ENCODE measurements at regions not wholly inside any gene's neighbourhood (a gene's known extent, or its start where the extent isn't known, plus 50 kb on each side); places are given as distances from the start of the nearest gene placed in this dataset.

DNA sequence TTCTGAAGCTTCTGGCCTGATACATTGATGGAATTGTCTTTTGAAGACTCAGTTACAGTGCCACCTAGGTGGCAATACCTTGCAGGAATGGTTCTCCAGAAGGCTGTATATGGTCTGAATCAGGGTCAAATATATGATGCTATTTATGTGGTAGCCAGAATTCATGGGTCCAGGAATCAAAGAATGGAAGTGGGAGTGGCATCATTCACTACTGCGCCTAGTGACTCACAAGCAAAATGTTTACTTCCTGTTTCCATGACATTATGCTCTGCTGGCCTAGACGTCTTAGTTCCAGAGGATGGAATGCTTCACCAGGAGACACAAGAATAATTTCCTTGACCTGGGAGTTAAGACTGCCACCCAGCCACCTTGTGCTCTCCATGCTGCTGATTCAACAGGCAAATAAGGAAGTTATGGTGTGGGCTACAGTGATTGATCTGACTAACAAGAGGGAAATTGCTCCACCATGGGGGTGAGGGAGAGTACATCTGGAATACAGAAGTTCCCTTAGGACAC, 491.8 kb downstream of the ETS1 start:
- DNase-seq (ENCODE audit: low read depth in 2 of 2): no peak

- DNase-seq (ENCODE audit: low read depth in 2 of 2): no peak
These were observed 493.7 kb downstream of the ETS1 start for GRCh38 chr11:128093689-128094088.

- no peak for DNase-seq (ENCODE audit: low read depth in 2 of 2)
These were observed 497.4 kb downstream of the ETS1 start for GRCh38 chr11:128089962-128090361.

DNA sequence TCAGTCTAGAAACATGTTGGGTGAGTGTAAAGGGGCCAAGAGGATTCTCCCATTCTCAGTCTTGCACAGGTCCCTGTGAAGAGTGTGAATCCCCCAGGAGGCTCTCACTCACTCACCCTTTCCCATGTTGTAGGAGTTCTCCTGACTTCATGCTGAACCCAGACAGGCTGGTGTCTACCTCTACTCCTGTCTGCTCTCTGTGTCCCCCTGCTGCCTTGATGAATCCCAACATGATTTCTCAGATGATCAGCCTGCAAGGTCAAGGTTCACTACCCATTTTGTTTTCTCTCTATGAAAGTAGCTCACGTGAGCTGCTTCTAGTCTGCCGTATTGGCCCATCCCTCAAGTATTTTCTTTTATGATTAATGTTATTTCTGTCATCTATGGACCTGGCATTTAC, 500.6 kb downstream of the ETS1 start:
- DNase-seq (ENCODE audit: low read depth in 2 of 2): no peak

GRCh38 chr11:128085276-128085675, 502.1 kb downstream of the ETS1 start:
- DNase-seq (ENCODE audit: low read depth in 2 of 2): no peak

DNA sequence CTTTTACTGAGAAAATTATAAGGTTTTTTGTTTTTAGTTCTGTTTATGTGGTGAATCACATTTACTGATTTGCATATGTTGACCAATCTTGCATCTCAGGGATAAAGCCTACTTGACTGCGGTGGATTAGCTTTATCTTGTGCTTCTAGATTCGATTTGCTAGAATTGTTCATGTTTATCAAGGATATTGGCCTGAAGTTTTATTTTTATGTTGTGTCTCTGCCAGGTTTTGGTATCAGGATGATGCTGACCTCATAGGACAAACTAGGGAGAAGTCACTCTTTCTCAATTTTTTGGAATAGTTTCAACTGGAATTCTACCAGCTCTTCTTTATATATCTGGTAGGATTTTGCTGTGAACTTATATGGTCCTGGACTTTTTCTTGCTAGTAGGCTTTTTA, 504.8 kb downstream of the ETS1 start:
- DNase-seq (ENCODE audit: low read depth in 2 of 2): no peak

DNA sequence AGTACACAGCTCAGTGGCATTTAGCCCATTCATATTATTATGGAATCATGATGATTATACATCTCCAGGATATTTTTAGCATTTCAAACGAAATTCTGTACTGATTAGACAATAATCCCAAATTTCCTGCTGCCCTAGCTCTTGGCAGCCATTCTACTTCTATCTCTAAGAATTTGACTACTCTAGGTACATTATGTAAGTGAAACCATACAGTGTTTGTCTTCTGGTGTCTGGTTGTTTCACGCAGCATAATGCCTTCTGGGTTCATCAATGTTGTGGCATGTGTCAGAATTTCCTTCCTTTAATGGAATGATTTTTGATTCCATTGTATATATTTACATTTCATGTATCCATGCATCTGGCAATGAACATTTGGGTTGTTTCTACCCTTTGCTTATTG, 517.7 kb downstream of the ETS1 start:
- no peak for DNase-seq (ENCODE audit: low read depth in 2 of 2)

GRCh38 chr11:128067780-128068179, 519.6 kb downstream of the ETS1 start:
- DNase-seq (ENCODE audit: low read depth in 2 of 2): no peak

DNA sequence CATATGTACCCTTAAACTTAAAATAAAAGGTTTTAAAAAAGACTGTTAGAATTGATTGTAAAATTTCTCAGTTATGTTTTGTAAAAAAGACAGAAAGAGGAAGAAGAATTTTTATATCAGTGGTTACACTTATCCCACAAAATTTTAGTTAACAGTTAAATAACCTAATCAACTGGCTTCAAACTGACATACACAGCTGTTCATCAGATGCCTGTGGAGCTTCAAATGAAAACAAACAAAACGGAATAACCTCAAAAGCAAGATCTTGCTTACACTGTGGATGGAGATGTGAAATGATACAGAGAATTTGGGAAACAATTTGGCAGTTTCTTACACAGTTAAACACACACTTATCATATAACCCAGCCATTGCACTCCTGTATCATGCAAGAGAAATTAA, 521.0 kb downstream of the ETS1 start:
- DNase-seq (ENCODE audit: low read depth in 2 of 2): no peak

DNA sequence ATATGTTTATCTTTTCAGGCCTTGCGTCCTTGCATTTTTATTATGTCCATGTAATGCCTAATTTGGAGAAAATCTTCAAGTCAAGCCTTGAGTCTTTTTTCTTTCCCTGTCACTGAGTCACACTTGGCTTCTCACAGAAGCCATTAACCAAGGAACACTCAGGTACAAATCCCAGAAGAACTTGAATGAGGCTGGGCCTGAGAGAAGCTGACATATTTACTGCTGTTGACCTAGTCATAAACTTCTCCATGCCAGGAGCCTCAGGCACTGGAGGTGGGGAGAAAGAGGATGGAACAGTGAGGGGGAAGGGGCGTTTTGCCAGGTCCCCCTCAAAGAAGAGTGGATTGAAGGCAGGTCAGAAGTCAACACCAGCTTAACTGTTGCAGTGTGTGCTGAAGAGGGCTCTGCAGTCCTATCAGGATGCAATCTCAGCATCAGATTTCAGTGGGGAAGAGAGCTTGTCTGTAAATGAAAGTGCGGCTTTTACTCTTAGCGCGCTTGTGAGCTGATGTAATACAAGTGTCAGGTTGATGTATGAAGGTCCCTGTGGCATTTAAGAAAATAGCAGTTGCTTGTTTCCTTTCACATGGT, 526.0 kb downstream of the ETS1 start:
- DNase-seq (ENCODE audit: low read depth in 2 of 2): no peak

DNA sequence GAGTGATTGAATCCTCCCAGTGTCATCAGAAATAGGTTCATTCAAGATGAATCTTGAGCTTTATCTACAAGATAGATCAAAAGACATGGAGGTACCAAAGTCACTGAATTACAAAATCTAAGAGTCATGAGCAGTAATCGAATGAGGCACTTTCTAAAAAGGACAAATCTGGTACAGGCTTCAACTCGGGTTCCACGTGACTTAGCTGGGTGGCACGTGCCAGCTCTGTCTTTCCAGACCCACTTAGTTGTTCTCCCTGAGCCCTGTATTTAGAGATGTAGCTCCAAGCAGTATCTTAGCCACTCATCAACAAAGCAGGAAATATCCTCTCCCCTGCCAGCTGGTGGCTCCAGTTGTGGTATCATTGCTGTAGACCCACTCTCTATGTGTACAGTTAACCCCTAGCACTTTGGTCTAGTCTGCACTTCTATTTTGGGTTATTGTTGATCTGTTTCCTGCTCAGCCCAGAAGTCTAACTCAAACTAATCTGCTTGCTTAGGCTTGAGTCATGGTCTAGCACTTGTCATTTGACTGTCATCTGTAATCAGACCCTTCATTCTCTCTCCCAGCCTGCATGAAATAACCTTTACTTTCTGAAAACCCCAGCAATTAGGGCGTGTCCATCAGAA, 528.7 kb downstream of the ETS1 start:
- no peak for DNase-seq (ENCODE audit: low read depth in 2 of 2)

- DNase-seq (ENCODE audit: low read depth in 2 of 2): no peak
These were observed 529.5 kb downstream of the ETS1 start for GRCh38 chr11:128057786-128058395.

DNA sequence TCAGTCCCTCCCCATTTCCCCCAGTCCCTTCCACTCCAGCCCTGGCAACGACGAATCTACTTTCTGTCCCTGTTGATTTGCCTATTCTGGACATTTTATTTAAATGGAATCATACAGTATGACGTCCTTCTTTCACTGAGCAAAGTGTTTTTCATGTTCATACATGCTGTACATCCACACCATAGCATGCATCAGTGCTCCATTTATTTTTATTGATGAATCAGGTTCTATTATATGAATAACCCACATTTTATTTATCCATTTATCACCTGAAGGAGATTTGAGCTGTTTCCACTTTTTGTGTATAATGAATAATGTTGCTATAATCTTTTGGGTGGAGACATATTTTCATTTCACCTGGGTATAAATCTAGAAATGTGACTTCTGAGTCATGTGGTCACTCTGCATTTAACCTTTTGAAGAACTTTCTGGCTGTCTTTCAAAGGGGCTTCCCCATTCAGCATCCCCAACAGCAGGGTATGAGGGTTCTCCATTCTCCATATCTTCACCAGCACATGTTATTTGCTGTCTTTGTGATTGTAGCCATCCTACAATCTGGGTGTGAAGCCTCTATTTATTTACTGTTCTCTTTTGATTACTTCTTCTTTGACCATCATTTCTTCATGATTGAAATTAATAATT, 531.7 kb downstream of the ETS1 start:
- DNase-seq (ENCODE audit: low read depth in 2 of 2): no peak

- DNase-seq (ENCODE audit: low read depth in 2 of 2): no peak
These were observed 533.1 kb downstream of the ETS1 start for GRCh38 chr11:128053981-128054931.

DNA sequence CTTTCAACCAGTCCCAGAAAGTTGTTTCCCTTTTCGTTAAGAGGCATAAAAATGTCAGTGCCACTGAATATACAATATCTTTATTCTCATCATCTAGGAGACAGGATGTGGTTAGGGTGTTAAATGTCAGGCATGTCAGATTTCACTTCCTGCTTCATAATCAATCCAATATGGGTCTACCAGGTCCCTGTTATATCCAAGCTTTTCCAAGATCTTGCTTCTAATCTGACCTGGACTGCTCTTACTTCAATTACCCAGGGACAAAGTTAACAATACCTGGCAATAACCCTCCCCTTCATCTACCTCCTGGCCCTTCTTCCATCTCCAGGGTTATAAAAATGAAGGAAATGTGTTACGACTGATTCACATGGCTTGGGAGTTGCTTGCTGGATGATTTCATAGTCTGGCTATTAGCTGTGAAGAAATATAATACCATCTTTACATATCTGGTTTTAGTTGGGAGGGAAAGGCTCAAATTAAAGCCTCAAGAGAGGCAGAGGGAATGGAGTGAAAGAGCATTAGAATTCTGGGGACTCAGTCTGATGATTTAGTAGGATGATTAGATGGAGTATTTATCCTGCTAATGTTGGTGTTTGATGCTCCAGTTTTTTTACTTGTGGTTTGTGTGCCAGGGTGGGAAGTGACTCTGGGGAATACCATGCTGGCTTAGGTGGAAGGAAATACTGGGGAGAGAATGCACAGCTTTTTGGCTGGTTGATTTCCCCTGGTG, 534.3 kb downstream of the ETS1 start:
- no peak for DNase-seq (ENCODE audit: low read depth in 2 of 2)

DNA sequence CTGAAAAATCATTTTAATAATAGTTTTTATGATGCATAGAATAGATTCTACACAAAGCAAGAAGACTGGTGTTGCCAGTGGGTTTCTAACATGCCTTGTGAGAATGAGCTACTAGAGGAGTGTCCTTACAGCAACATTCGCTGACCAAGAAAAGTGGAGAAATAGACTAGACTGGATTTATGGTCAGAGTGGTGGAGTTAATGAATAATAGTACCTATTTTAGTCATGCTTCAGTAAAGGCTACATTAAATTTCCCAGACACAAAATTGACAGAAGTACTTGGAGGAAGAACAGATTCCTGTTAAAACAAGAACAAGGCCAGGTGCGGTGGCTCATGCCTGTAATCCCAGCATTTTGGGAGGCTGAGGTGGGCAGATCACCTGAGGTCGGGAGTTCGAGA, 539.2 kb downstream of the ETS1 start:
- no peak for DNase-seq (ENCODE audit: low read depth in 2 of 2)

DNA sequence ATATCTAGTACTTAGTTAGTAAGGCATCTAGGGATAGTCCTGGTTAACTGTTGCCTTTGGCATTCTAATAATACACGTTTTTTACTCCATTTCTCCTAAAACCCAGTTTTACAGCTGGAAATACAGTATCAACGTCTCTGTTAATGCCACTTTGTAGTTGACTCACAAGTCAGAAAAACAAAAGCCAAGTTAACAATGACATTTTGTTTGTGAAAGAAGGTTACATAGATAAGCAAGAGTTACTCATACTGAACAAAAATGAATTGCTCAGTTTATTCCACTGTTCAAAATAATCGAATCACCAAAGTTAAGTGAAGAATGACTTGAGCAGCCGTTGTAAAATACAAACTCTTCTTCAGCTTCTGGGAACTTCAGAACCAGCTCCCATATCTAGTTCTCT, 540.3 kb downstream of the ETS1 start:
- DNase-seq (ENCODE audit: low read depth in 2 of 2): no peak

DNA sequence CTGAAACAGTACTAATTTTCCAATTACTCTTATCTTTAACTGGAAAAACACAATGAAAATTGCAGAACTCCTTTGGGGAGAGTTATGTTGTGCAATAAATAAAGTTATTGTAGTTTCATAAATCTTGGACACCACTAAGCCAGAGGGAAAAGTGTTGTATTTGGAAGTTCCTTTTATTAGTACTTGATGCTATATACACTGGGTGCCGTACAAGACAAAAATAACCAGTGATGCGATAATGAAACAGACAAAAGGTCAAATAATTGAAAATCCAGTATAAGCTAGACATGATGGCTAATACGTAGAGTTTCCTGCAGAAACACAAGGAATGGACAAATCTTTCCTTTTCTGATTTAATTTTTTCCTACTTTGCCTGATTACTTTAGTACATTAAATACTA, 541.1 kb downstream of the ETS1 start:
- DNase-seq (ENCODE audit: low read depth in 2 of 2): no peak

- DNase-seq (ENCODE audit: low read depth in 2 of 2): no peak
These were observed 542.1 kb downstream of the ETS1 start for GRCh38 chr11:128045094-128045725.

- DNase-seq (ENCODE audit: low read depth in 2 of 2): no peak
These were observed 545.0 kb downstream of the ETS1 start for GRCh38 chr11:128042290-128042751.
